ENCODE measurements at regions not wholly inside any gene's neighbourhood (a gene's known extent, or its start where the extent isn't known, plus 50 kb on each side); places are given as distances from the start of the nearest gene placed in this dataset.

DNA sequence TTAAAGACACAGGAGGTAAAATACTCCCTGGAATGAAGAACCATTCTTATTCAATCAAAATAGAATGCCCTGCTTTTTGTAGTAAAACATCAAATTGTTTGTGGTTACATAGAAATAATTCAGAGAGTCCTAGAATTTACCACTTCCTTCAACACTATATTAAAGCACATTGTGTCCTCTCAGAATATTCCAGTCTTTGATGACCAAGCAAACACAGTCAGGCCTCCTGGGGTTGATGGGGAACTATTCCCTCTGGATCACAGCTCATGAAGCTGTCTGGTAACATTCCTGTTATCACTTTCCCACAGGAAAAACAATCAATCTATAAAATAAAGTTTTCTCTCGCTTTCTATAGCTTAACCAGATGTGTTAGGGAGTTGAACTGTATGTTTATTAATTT lies 389.3 kb downstream of the KCNA4 start:
- TF ChIP-seq, protein P1, sequence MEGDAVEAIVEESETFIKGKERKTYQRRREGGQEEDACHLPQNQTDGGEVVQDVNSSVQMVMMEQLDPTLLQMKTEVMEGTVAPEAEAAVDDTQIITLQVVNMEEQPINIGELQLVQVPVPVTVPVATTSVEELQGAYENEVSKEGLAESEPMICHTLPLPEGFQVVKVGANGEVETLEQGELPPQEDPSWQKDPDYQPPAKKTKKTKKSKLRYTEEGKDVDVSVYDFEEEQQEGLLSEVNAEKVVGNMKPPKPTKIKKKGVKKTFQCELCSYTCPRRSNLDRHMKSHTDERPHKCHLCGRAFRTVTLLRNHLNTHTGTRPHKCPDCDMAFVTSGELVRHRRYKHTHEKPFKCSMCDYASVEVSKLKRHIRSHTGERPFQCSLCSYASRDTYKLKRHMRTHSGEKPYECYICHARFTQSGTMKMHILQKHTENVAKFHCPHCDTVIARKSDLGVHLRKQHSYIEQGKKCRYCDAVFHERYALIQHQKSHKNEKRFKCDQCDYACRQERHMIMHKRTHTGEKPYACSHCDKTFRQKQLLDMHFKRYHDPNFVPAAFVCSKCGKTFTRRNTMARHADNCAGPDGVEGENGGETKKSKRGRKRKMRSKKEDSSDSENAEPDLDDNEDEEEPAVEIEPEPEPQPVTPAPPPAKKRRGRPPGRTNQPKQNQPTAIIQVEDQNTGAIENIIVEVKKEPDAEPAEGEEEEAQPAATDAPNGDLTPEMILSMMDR (IDR thresholded peaks at IDR 0.05): no peak
- Mint-ChIP-seq H3K36me3 (ENCODE audit: low read depth) (no peaks in the 10 kb centered on the region), H3K4me3 (no peak overlapping the region), H3K4me1 (ENCODE audit: low read depth) (no peaks in the 10 kb centered on the region), H3K27me3 (no peaks in the 10 kb centered on the region), H3K9me3 (peaks cover 25% of the 10 kb centered on the region), H3K27ac (no peak overlapping the region)
- Histone ChIP-seq H3K36me3 (ENCODE audit: insufficient read depth, low read length) (no peaks in the 10 kb centered on the region), H3K4me1 (ENCODE audit: insufficient read depth, low read length) (no peaks in the 10 kb centered on the region), H3K4me3 (ENCODE audit: low read length) (no peak overlapping the region), H3K27ac (ENCODE audit: low read depth in 1 of 2, low read length in 2 of 2) (no peak overlapping the region), H3K27me3 (ENCODE audit: control insufficient read depth in 1 of 2, insufficient read depth in 2 of 2, low read length in 2 of 2) (no peaks in the 10 kb centered on the region), H3K9me3 (ENCODE audit: control insufficient read depth in 1 of 2, insufficient read depth in 1 of 2, low read length in 2 of 2) (no peaks in the 10 kb centered on the region)
- CTCF ChIA-PET: no interaction called here
- DNase-seq (no peak), ATAC-seq (ENCODE audit: poor library complexity) (no peak)
- POLR2A ChIA-PET: no interaction called here
- intact Hi-C loops (cut with DNase I, micrococcal nuclease): no loop called here

DNA sequence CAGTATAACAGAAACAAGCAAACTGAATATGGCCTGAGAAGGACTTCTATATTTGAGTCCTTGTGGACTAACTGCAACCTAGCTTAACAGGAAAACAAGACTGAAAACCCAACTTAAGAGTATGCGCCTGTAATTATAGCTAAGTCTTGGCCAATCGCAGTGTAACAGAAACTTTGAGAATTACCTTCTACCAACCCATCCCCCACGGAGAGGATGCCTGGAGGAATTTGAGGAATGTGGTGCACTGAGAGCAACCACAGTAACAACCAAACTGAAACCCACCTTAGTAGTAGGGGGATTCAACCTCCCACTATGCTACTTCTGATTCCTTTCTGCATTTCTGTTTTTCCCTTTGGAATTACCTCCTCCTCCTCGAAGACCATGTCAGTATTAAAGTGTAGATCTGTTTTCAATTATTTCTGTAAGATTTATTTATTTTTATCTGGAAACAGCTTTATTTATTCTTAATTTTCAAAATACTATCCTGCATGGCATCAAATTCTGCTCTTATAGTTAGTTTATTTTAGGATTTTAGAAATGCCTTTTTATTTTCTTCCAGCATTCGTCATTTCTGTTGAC lies 393.6 kb downstream of the KCNA4 start:
- H3K4me3 Mint-ChIP-seq: no peak overlapping the region
- no peaks in the 10 kb centered on the region for H3K4me1 Mint-ChIP-seq (ENCODE audit: low read depth)
- POLR2A ChIA-PET: no interaction called here
- Histone ChIP-seq H3K4me1 (ENCODE audit: insufficient read depth, low read length) (no peaks in the 10 kb centered on the region), H3K27ac (ENCODE audit: low read depth in 1 of 2, low read length in 2 of 2) (no peak overlapping the region), H3K4me3 (ENCODE audit: low read length) (no peak overlapping the region), H3K9me3 (ENCODE audit: control insufficient read depth in 1 of 2, insufficient read depth in 1 of 2, low read length in 2 of 2) (no peaks in the 10 kb centered on the region), H3K36me3 (ENCODE audit: insufficient read depth, low read length) (no peaks in the 10 kb centered on the region), H3K27me3 (ENCODE audit: control insufficient read depth in 1 of 2, insufficient read depth in 2 of 2, low read length in 2 of 2) (no peaks in the 10 kb centered on the region)
- H3K27ac Mint-ChIP-seq: no peak overlapping the region
- CTCF ChIA-PET: no interaction called here
- intact Hi-C loops (cut with DNase I, micrococcal nuclease): no loop called here
- no peak for DNase-seq
- no peak for ATAC-seq (ENCODE audit: poor library complexity)
- peaks cover 12% of the 10 kb centered on the region for H3K9me3 Mint-ChIP-seq
- H3K36me3 Mint-ChIP-seq (ENCODE audit: low read depth): no peaks in the 10 kb centered on the region
- TF ChIP-seq, protein P1 (IDR thresholded peaks at IDR 0.05): no peak
- H3K27me3 Mint-ChIP-seq: no peaks in the 10 kb centered on the region

DNA sequence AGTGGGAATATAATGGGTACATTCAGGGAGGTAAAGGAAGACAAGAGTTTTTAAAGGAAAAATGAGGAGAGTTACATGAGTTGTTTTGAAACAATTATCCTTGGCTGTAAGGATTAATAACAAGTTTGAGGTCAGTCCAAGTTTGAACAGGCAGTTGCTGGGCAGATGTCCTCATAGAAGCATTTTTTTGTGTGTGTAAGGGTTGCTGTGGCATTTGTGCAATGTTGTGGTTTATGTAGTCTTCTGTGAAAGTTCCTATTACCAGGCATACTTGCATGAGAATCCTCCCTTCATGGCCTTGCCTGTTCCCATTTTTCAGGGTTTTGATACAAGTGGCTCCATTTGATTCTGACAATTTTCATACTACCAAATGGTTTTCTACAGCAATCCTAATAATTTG lies 400.2 kb downstream of the KCNA4 start:
- intact Hi-C loops (cut with DNase I, micrococcal nuclease): no loop called here
- no peaks in the 10 kb centered on the region for H3K4me1 ChIP-seq (ENCODE audit: insufficient read depth, low read length)
- CTCF ChIA-PET: no interaction called here
- no peak overlapping the region for H3K4me3 ChIP-seq (ENCODE audit: low read length)
- H3K36me3 ChIP-seq (ENCODE audit: insufficient read depth, low read length): no peaks in the 10 kb centered on the region
- ATAC-seq (ENCODE audit: poor library complexity) (no peak), DNase-seq (no peak)
- POLR2A ChIA-PET: no interaction called here
- H3K27me3 ChIP-seq (ENCODE audit: control insufficient read depth in 1 of 2, insufficient read depth in 2 of 2, low read length in 2 of 2): no peaks in the 10 kb centered on the region
- no peaks in the 10 kb centered on the region for H3K9me3 ChIP-seq (ENCODE audit: control insufficient read depth in 1 of 2, insufficient read depth in 1 of 2, low read length in 2 of 2)
- Mint-ChIP-seq H3K27ac (no peak overlapping the region), H3K27me3 (no peaks in the 10 kb centered on the region), H3K4me3 (no peak overlapping the region), H3K4me1 (ENCODE audit: low read depth) (no peaks in the 10 kb centered on the region), H3K36me3 (ENCODE audit: low read depth) (no peaks in the 10 kb centered on the region), H3K9me3 (peaks cover 6% of the 10 kb centered on the region)
- TF ChIP-seq, protein P1 (IDR thresholded peaks at IDR 0.05): no peak
- H3K27ac ChIP-seq (ENCODE audit: low read depth in 1 of 2, low read length in 2 of 2): no peak overlapping the region

Data from CD4-positive, alpha-beta T cell (primary cell).